OCI-LY1 (cell line): ENCODE measurements at regions not wholly inside any gene's neighbourhood (a gene's known extent, or its start where the extent isn't known, plus 50 kb on each side); places are given as distances from the start of the nearest gene placed in this dataset.

ENCODE experiments used
- EZH2 ChIP-seq: fragments of 200-600 bp; sonication (generic), shearing (Covaris generic); IDR thresholded peaks from 2 replicates; pipeline ENCODE4 v1.8.0; 2017; ENCODE audit warnings: borderline replicate concordance, mixed run types, mild to moderate bottlenecking, antibody characterized with exemption, low read length, moderate library complexity, mixed read lengths
- TF ChIP-seq, protein P1 (sequence below): fragments of 200-600 bp; sonication (generic), shearing (Covaris generic); IDR thresholded peaks from 2 replicates; pipeline ENCODE4 v1.5.1; 2017; ENCODE audit warnings: mild to moderate bottlenecking, antibody characterized with exemption, low read length, moderate library complexity, mixed read lengths

DNA sequence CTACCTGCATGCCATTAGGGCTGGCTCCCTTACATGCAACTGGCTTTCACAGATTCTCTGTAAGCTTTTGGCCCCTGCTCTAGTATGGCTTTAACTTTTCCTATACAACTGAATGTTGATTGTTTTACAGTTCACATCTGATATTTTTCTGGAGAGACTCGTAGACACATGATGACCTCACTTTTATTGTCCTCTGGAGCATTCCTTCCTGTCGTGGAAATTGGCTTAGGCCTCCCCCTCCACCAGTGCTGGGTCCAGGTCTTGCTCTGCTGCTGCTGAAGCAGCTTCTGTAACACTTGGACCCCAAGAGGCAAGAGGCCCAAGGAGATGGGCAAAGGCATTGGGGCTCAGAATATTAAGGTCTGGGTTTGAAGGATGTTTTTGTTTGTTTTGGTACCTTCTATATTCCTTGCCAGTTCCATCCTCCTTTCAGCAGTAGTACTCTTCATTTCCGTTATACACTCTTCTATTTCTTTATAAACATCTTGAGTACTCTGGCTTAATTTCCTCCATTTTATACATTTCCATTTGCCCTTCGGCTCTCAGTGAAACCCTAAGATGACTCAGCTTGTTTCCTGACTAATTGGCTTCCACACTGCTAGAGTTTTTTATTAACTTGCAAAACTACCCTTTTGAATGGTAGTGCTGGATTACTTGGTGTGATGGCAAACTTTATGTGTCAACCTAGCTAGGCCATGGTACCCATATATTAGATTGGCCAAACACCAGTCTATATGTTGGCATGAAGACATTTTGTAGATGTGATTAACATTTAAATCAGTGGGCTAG lies 219.8 kb downstream of the CDCA7 start:
- TF ChIP-seq, protein P1, sequence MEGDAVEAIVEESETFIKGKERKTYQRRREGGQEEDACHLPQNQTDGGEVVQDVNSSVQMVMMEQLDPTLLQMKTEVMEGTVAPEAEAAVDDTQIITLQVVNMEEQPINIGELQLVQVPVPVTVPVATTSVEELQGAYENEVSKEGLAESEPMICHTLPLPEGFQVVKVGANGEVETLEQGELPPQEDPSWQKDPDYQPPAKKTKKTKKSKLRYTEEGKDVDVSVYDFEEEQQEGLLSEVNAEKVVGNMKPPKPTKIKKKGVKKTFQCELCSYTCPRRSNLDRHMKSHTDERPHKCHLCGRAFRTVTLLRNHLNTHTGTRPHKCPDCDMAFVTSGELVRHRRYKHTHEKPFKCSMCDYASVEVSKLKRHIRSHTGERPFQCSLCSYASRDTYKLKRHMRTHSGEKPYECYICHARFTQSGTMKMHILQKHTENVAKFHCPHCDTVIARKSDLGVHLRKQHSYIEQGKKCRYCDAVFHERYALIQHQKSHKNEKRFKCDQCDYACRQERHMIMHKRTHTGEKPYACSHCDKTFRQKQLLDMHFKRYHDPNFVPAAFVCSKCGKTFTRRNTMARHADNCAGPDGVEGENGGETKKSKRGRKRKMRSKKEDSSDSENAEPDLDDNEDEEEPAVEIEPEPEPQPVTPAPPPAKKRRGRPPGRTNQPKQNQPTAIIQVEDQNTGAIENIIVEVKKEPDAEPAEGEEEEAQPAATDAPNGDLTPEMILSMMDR = no peak
- no peak for TF ChIP-seq EZH2
